ENCODE measurements at regions not wholly inside any gene's neighbourhood (a gene's known extent, or its start where the extent isn't known, plus 50 kb on each side); places are given as distances from the start of the nearest gene placed in this dataset.
A peak's percentile ranks its signal among the peaks of the same experiment; 100 is the strongest.

DNA sequence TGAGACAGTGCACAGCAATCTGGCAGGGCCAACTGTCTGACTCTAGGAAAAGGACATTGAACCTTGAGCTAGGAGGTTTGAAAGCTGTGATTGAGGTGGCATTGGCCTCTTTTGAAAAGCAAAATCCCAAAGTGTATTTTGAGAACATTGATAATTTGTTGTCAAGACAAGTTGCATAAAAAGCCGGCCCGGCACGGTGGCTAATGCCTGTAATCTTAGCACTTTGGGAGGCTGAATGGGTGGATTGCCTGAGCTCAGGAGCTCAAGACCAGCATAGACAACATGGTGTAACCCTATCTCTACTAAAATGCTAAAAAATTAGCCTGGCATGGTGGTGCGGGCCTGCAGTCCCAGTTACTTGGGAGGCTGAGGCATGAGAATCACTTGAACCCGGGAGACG is 331.6 kb downstream of the DUSP6 start:
- H3K4me3 ChIP-seq (ENCODE audit: low read depth, low read length), result no peak overlapping the region
- TF ChIP-seq, protein P1, sequence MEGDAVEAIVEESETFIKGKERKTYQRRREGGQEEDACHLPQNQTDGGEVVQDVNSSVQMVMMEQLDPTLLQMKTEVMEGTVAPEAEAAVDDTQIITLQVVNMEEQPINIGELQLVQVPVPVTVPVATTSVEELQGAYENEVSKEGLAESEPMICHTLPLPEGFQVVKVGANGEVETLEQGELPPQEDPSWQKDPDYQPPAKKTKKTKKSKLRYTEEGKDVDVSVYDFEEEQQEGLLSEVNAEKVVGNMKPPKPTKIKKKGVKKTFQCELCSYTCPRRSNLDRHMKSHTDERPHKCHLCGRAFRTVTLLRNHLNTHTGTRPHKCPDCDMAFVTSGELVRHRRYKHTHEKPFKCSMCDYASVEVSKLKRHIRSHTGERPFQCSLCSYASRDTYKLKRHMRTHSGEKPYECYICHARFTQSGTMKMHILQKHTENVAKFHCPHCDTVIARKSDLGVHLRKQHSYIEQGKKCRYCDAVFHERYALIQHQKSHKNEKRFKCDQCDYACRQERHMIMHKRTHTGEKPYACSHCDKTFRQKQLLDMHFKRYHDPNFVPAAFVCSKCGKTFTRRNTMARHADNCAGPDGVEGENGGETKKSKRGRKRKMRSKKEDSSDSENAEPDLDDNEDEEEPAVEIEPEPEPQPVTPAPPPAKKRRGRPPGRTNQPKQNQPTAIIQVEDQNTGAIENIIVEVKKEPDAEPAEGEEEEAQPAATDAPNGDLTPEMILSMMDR (IDR thresholded peaks at IDR 0.05; ENCODE audit: low read depth, low read length, missing control alignments), result no peak
- in situ Hi-C loops (cut with HindIII; ENCODE audit: low sequenced_read_pairs), result no loop called here
- DNase-seq (ENCODE audit: low read depth), result no peak

DNA sequence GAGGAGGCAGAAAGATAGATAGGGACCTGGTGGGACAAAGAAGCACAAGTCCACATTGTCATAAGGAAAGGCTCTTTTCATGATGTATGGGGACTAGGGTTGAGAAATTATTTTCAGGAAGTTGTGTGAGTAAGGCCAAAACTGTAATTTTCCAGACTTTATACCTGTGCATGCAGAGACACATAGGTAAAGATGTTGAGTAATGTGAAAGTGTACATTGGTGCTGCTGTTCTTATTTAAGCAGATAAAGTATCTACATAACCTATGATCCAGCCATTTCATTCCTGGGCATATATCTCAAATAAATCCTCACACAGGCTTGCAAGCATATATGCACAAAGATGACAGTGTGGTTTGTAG is 332.2 kb downstream of the DUSP6 start:
- TF ChIP-seq, protein P1 (IDR thresholded peaks at IDR 0.05; ENCODE audit: low read depth, low read length, missing control alignments), result no peak
- in situ Hi-C loops (cut with HindIII; ENCODE audit: low sequenced_read_pairs), result no loop called here
- no peak for DNase-seq (ENCODE audit: low read depth)
- H3K4me3 ChIP-seq (ENCODE audit: low read depth, low read length), result no peak overlapping the region

- in situ Hi-C loops (cut with HindIII; ENCODE audit: low sequenced_read_pairs), result no loop called here
- TF ChIP-seq, protein P1 (IDR thresholded peaks at IDR 0.05; ENCODE audit: low read depth, low read length, missing control alignments), result peak; percentile 92
- H3K4me3 ChIP-seq (ENCODE audit: low read depth, low read length), result peak overlapping the region; percentile 35
- DNase-seq (ENCODE audit: low read depth), result peak; percentile 73
Measured at GRCh38 chr12:89019439-89020120, 332.7 kb downstream of the DUSP6 start.

DNA sequence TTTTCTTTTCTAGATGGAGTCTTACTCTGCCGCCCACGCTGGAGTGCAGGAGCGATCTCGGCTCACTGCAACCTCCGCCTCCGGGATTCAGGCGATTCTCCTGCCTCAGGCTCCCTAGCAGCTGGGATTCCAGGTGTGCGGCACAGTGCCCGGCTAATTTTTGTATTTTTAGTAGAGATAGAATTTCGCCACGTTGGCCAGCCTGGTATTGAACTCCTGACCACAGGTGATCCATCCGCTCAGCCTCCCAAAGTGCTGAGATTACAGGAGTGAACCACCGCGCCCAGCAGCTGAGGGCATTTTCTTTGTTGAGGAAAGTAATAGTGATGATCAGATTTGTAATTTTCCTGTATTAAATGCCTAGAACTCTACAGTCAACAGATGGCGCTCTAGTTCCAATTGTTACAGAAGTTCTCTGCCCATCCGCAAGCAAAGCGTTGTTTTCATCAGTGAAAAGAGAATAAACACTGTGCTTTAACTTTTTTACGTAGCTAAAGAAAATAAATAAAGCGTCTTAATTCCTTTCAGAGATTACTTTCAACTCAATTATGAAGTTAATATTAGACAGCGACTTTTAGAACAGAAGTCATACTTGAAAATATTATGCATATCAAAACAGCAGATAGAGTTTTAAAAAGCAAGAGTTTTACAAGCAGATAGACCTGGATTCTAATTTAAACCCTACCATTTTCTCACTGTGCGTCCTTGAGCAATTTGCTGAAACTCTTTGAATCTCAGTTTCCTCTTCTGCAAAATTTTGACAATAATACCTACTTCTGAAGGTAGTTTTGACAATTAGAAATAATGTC is 335.1 kb downstream of the DUSP6 start:
- in situ Hi-C loops (cut with HindIII; ENCODE audit: low sequenced_read_pairs), result no loop called here
- peak; percentile 66 for DNase-seq (ENCODE audit: low read depth)
- H3K4me3 ChIP-seq (ENCODE audit: low read depth, low read length), result peak overlapping the region; percentile 34
- TF ChIP-seq, protein P1 (IDR thresholded peaks at IDR 0.05; ENCODE audit: low read depth, low read length, missing control alignments), result peak; percentile 73

DNA sequence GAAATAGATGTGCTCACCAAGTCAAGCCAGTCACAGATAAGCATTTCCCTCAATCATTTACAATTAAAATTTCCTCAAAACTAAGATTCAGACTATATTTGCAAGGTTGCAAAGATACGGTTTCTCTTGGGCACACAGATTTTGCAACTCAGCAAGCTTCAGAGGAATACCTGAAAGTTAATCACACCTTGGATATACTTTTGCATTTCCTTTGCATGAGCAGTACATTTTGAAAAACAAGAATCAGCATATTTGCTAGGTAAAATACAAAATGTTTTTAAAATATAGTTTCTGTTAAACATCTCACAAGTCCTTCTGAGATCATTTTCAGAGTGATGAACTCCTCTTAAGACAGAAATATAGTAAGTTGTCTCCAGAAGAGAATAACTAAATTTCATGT is 336.9 kb downstream of the DUSP6 start:
- in situ Hi-C loops (cut with HindIII; ENCODE audit: low sequenced_read_pairs), result no loop called here
- H3K4me3 ChIP-seq (ENCODE audit: low read depth, low read length), result no peak overlapping the region
- TF ChIP-seq, protein P1 (IDR thresholded peaks at IDR 0.05; ENCODE audit: low read depth, low read length, missing control alignments), result no peak
- no peak for DNase-seq (ENCODE audit: low read depth)

DNA sequence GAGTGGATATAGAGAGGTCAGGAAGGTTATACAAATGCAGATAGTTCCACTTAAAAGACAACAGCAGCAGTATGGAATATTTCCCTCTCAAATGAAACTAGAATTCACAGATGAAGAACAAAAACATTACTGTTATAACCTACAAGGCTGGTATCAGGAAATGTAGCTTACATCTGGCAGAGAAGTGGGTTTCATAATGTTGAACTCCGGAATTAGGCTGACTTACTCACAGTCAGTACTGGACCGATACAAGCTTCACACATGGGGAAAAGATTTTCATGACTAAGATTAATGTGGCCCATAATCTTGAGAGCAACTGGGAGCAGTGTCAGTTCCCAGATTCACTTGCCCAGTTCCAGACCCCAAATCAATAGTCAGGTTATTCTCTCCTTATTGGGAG is 353.9 kb downstream of the DUSP6 start:
- TF ChIP-seq, protein P1 (IDR thresholded peaks at IDR 0.05; ENCODE audit: low read depth, low read length, missing control alignments), result no peak
- no peak overlapping the region for H3K4me3 ChIP-seq (ENCODE audit: low read depth, low read length)
- no peak for DNase-seq (ENCODE audit: low read depth)
- in situ Hi-C loops (cut with HindIII; ENCODE audit: low sequenced_read_pairs), result no loop called here
